GM21723 (cell line): ENCODE measurements at regions not wholly inside any gene's neighbourhood (a gene's known extent, or its start where the extent isn't known, plus 50 kb on each side); places are given as distances from the start of the nearest gene placed in this dataset.

Experiments
- ATAC-seq: cut with Tn5 transposase; IDR thresholded peaks from one replicate; pipeline ENCODE4 v1.9.1; 2021; ENCODE audit warnings: mild to moderate bottlenecking, moderate library complexity; ENCODE audit not compliant: unreplicated experiment

- no peak for ATAC-seq
Observed at GRCh38 chr2:155332016-155332415, 633.5 kb downstream of the KCNJ3 start.

- ATAC-seq: no peak
Observed at GRCh38 chr2:155320236-155320635, 621.7 kb downstream of the KCNJ3 start.

GRCh38 chr2:155318710-155319109, 620.2 kb downstream of the KCNJ3 start:
- ATAC-seq: no peak

- ATAC-seq: no peak
Observed at GRCh38 chr2:155315768-155316167, 617.3 kb downstream of the KCNJ3 start.

GRCh38 chr2:155310589-155310988, 612.1 kb downstream of the KCNJ3 start:
- ATAC-seq: peak; percentile 59

GRCh38 chr2:155309483-155309882, 611.0 kb downstream of the KCNJ3 start:
- ATAC-seq: no peak

GRCh38 chr2:155308367-155309009, 610.0 kb downstream of the KCNJ3 start:
- ATAC-seq: no peak

- no peak for ATAC-seq
Observed at GRCh38 chr2:155301221-155301620, 602.7 kb downstream of the KCNJ3 start.

- no peak for ATAC-seq
Observed at GRCh38 chr2:155298001-155298400, 599.5 kb downstream of the KCNJ3 start.

- no peak for ATAC-seq
Observed at GRCh38 chr2:155294358-155294757, 595.9 kb downstream of the KCNJ3 start.

- no peak for ATAC-seq
Observed at GRCh38 chr2:155281907-155282306, 583.4 kb downstream of the KCNJ3 start.

GRCh38 chr2:155273323-155273722, 574.8 kb downstream of the KCNJ3 start:
- ATAC-seq: no peak

- ATAC-seq: no peak
Observed at GRCh38 chr2:155266583-155266982, 568.1 kb downstream of the KCNJ3 start.

GRCh38 chr2:155266109-155266508, 567.6 kb downstream of the KCNJ3 start:
- ATAC-seq: no peak

- ATAC-seq: no peak
Observed at GRCh38 chr2:155256803-155257202, 558.3 kb downstream of the KCNJ3 start.

- peak; percentile 90 for ATAC-seq
Observed at GRCh38 chr2:155250800-155251199, 552.3 kb downstream of the KCNJ3 start.

- no peak for ATAC-seq
Observed at GRCh38 chr2:155240176-155240575, 541.7 kb downstream of the KCNJ3 start.

GRCh38 chr2:155235710-155236109, 537.2 kb downstream of the KCNJ3 start:
- no peak for ATAC-seq

GRCh38 chr2:155223781-155224406, 525.4 kb downstream of the KCNJ3 start:
- ATAC-seq: peak; percentile 70

- ATAC-seq: peak; percentile 75
Observed at GRCh38 chr2:155218945-155219344, 520.5 kb downstream of the KCNJ3 start.

GRCh38 chr2:155218292-155218924, 519.9 kb downstream of the KCNJ3 start:
- ATAC-seq: peak; percentile 47

GRCh38 chr2:155215037-155215707, 516.7 kb downstream of the KCNJ3 start:
- no peak for ATAC-seq
